ENCODE measurements at regions not wholly inside any gene's neighbourhood (a gene's known extent, or its start where the extent isn't known, plus 50 kb on each side); places are given as distances from the start of the nearest gene placed in this dataset.

- TF ChIP-seq POLR2A (IDR thresholded peaks at IDR 0.05; ENCODE audit: low read depth, low read length) = no peak
- TF ChIP-seq POLR2AphosphoS5 (IDR thresholded peaks at IDR 0.05; ENCODE audit: low read depth, low read length) = no peak
Observed at GRCh38 chr7:25926009-25926408, 226.0 kb upstream of the NFE2L3 start.
